Choroid plexus epithelial cell (primary cell): ENCODE measurements at regions not wholly inside any gene's neighbourhood (a gene's known extent, or its start where the extent isn't known, plus 50 kb on each side); places are given as distances from the start of the nearest gene placed in this dataset.

Experiments
- DNase-seq: peaks from one replicate; pipeline ENCODE4 v3.0.0-alpha.2; 2010; ENCODE audit warnings: low read depth
- H3K4me3 ChIP-seq: 2 replicates; pipeline ENCODE4 v1.5.1; 2011; ENCODE audit warnings: low read depth, mild to moderate bottlenecking, control low read depth, low read length, moderate library complexity
- CTCF ChIP-seq: conservative IDR thresholded peaks from 2 replicates; pipeline ENCODE4 v1.5.1; 2011; ENCODE audit warnings: low read depth, mild to moderate bottlenecking, control low read depth, inconsistent platforms, low read length, moderate library complexity

DNA sequence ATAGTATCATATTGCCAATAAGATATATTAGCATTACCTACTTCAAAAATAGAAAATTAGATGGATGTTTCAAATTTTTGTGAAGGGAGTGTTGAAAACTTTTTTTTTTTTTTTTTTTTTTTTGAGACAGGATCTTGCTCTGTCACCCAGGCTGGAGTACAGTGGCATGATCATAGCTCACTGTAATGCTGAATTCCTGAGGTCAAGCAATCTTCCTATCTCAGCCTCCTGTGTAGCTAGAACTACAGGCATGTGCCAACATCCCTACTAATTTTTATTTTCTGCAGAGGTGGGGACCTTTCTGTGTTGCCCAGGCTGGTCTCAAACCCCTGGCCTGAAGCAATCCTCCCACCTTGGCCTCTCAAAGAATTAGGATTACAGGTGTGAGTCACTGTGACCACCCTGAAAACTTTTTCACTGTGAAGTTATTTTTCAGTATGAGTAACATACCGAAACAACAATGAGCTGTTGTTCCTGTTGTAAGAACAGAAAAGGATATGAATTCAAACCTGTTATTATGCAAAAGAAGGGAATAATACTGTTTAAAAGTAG lies 266.9 kb downstream of the NEBL start:
- TF ChIP-seq CTCF = no peak
- no peak overlapping the region for H3K4me3 ChIP-seq

GRCh38 chr10:20627946-20628507 lies 269.1 kb downstream of the NEBL start:
- no peak for TF ChIP-seq CTCF
- no peak overlapping the region for H3K4me3 ChIP-seq
- no peak for DNase-seq

More for the DNA sequence above, 266.9 kb downstream of the NEBL start:
- no peak for DNase-seq

DNA sequence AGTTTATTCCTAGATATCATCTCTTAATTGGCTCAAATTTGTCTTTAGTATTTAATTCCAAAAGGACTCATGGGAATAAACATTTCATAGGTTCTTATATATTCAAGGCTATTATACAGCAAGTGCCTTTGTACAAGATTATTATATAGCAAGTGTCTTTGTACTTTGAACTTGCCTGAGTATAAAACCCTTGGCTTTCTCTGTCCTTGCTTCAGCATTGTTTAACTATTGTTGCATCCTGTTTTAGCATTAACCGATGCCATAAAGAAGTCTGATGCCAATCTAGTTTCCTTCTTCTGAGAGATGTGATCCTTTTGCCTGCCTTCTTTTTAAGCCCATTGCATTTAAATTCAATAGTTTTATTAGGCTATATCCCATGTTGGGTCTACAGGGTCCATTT lies 270.0 kb downstream of the NEBL start:
- H3K4me3 ChIP-seq = no peak overlapping the region

GRCh38 chr10:20625868-20626267 lies 271.2 kb downstream of the NEBL start:
- no peak for TF ChIP-seq CTCF
- no peak for DNase-seq
- H3K4me3 ChIP-seq = no peak overlapping the region

More for the DNA sequence above, 270.0 kb downstream of the NEBL start:
- no peak for TF ChIP-seq CTCF
- DNase-seq = no peak

DNA sequence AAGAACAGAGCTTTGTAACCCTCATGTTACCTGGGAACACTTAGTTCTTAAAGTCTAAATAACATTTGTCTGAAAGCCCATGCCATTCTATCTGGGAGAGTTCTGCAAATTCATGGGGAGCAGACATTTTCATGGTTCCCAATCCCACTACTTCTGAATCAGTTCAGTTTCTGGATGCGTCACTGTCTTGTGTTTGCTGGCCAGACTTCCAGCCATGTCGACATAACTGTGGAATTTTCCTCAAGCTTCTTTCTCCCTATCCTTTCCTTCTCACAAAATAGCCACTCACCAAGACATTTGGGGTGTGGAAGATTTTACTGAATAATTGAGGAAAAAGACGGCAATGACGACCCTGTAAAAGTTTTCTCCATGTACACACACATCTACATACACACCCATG lies 272.5 kb downstream of the NEBL start:
- no peak for TF ChIP-seq CTCF
- DNase-seq = no peak
- H3K4me3 ChIP-seq = no peak overlapping the region

- no peak for TF ChIP-seq CTCF
- H3K4me3 ChIP-seq = no peak overlapping the region
- DNase-seq = no peak
These were observed 273.6 kb downstream of the NEBL start for GRCh38 chr10:20623546-20623945.

DNA sequence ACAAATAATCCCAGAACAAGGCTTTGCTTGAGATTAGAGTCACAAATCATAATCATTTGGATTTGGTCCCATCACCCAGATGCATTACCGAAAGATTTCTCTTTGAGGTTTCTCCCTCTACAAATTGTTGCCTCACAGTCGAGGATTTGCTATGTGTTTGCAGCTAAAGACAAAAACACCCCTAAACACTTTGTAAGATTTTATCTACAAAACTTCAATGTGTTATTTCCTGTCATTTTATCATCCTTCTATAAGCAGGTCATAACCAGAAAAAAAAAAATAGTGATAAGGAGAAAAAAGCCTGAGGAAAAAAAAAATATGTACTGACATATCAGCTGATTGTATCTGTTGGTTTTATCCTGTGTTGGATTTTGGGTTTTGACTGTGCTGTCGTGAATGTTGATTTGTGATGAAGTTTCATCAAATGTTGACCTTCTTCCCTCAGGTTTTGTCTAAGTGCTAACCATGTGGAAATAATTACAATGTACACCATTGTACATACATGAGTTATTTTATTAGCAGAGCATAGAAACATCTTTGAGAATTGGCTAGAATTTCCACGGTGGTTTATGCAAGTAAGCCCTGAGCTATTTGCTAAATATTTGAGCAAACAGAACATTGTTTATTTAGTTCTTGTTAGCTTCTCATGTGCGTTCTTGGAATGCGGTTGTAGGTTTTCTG lies 274.4 kb downstream of the NEBL start:
- H3K4me3 ChIP-seq = no peak overlapping the region
- peak; percentile 41 for DNase-seq
- TF ChIP-seq CTCF = no peak
